ENCODE measurements at regions not wholly inside any gene's neighbourhood (a gene's known extent, or its start where the extent isn't known, plus 50 kb on each side); places are given as distances from the start of the nearest gene placed in this dataset.

- DNase-seq, result no peak
Measured at GRCh38 chr5:172588380-172588779, 52.7 kb upstream of the NEURL1B start.

GRCh38 chr5:172587061-172587405, 54.0 kb upstream of the NEURL1B start:
- no peak for DNase-seq

GRCh38 chr5:172586125-172587060, 54.7 kb upstream of the NEURL1B start:
- DNase-seq, result no peak

- no peak for DNase-seq
Measured at GRCh38 chr5:172585114-172585513, 55.9 kb upstream of the NEURL1B start.

- no peak for DNase-seq
Measured at GRCh38 chr5:172584638-172585037, 56.4 kb upstream of the NEURL1B start.

- no peak for DNase-seq
Measured at GRCh38 chr5:172583931-172584511, 57.0 kb upstream of the NEURL1B start.

GRCh38 chr5:172582940-172583339, 58.1 kb upstream of the NEURL1B start:
- no peak for DNase-seq

GRCh38 chr5:172581315-172581714, 59.7 kb upstream of the NEURL1B start:
- DNase-seq, result no peak

GRCh38 chr5:172579403-172579990, 61.6 kb upstream of the NEURL1B start:
- no peak for DNase-seq

- DNase-seq, result no peak
Measured at GRCh38 chr5:172577267-172577909, 63.7 kb upstream of the NEURL1B start.

- no peak for DNase-seq
Measured at GRCh38 chr5:172575816-172576545, 65.1 kb upstream of the NEURL1B start.

GRCh38 chr5:172575416-172575815, 65.6 kb upstream of the NEURL1B start:
- DNase-seq, result no peak

GRCh38 chr5:172574871-172575223, 66.2 kb upstream of the NEURL1B start:
- no peak for DNase-seq

- DNase-seq, result no peak
Measured at GRCh38 chr5:172573986-172574870, 66.8 kb upstream of the NEURL1B start.

GRCh38 chr5:172573120-172573882, 67.8 kb upstream of the NEURL1B start:
- DNase-seq, result no peak

GRCh38 chr5:172572440-172572839, 68.6 kb upstream of the NEURL1B start:
- DNase-seq, result no peak

- DNase-seq, result no peak
Measured at GRCh38 chr5:172571892-172572291, 69.2 kb upstream of the NEURL1B start.

GRCh38 chr5:172571413-172571812, 69.7 kb upstream of the NEURL1B start:
- no peak for DNase-seq

- no peak for DNase-seq
Measured at GRCh38 chr5:172570594-172571334, 70.3 kb upstream of the NEURL1B start.

GRCh38 chr5:172569861-172570558, 71.1 kb upstream of the NEURL1B start:
- no peak for DNase-seq

All from NCI-H2029 treated with DMSO at 0.1 percent for 48 hours (cell line).